ENCODE measurements at regions not wholly inside any gene's neighbourhood (a gene's known extent, or its start where the extent isn't known, plus 50 kb on each side); places are given as distances from the start of the nearest gene placed in this dataset.

DNA sequence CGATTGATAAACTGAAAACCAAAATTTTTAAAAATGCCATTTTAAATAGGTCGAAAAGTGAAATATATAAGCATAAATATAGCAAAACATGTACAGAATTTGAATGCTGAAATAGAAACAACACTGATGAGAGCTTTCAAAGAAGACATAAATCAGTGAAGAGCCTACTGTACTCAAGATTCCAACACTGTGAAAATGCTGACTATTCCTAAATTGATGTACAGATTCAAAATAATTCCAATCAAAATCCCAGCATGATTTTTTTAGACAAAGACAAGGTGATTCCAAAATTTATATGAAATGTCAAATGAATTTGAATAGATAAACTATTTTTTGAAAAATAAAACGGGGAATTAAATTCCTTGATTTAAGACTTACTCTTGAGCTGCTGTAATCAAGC is 1010.4 kb downstream of the TBC1D22A start:
- TF ChIP-seq EP300 (IDR thresholded peaks at IDR 0.05): no peak
- no peak for TF ChIP-seq POLR2A (IDR thresholded peaks at IDR 0.05)
- TF ChIP-seq, protein P1, sequence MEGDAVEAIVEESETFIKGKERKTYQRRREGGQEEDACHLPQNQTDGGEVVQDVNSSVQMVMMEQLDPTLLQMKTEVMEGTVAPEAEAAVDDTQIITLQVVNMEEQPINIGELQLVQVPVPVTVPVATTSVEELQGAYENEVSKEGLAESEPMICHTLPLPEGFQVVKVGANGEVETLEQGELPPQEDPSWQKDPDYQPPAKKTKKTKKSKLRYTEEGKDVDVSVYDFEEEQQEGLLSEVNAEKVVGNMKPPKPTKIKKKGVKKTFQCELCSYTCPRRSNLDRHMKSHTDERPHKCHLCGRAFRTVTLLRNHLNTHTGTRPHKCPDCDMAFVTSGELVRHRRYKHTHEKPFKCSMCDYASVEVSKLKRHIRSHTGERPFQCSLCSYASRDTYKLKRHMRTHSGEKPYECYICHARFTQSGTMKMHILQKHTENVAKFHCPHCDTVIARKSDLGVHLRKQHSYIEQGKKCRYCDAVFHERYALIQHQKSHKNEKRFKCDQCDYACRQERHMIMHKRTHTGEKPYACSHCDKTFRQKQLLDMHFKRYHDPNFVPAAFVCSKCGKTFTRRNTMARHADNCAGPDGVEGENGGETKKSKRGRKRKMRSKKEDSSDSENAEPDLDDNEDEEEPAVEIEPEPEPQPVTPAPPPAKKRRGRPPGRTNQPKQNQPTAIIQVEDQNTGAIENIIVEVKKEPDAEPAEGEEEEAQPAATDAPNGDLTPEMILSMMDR (IDR thresholded peaks at IDR 0.05): no peak
- WGBS, 2 donors: 86 to 90% methylated on average over 3 of the region's 3 CpGs
- Histone ChIP-seq H3K4me3 (no peak overlapping the region), H3K27ac (no peak overlapping the region), H3K9me3 (no peaks in the 10 kb centered on the region), H3K4me1 (no peaks in the 10 kb centered on the region), H3K36me3 (no peaks in the 10 kb centered on the region), H3K27me3 (no peaks in the 10 kb centered on the region)
- no peak for DNase-seq (ENCODE audit: low spot score in 2 of 2)

GRCh38 chr22:47769652-47770051 is 1007.2 kb downstream of the TBC1D22A start:
- no peak overlapping the region for H3K27ac ChIP-seq
- H3K27me3 ChIP-seq: no peaks in the 10 kb centered on the region
- no peaks in the 10 kb centered on the region for H3K9me3 ChIP-seq
- no peaks in the 10 kb centered on the region for H3K4me1 ChIP-seq
- TF ChIP-seq, protein P1 (IDR thresholded peaks at IDR 0.05): no peak
- no peak for TF ChIP-seq EP300 (IDR thresholded peaks at IDR 0.05)
- TF ChIP-seq POLR2A (IDR thresholded peaks at IDR 0.05): no peak
- H3K4me3 ChIP-seq: no peak overlapping the region
- DNase-seq (ENCODE audit: low spot score in 2 of 2): no peak
- H3K36me3 ChIP-seq: no peaks in the 10 kb centered on the region
- 89 to 90% methylated on average over 6 of the region's 6 CpGs for WGBS, 2 donors

GRCh38 chr22:47768027-47768426 is 1005.6 kb downstream of the TBC1D22A start:
- no peak overlapping the region for H3K27ac ChIP-seq
- H3K4me1 ChIP-seq: no peaks in the 10 kb centered on the region
- DNase-seq (ENCODE audit: low spot score in 2 of 2): no peak
- no peak for TF ChIP-seq EP300 (IDR thresholded peaks at IDR 0.05)
- no peak for TF ChIP-seq POLR2A (IDR thresholded peaks at IDR 0.05)
- TF ChIP-seq, protein P1 (IDR thresholded peaks at IDR 0.05): no peak
- H3K27me3 ChIP-seq: no peaks in the 10 kb centered on the region
- no peaks in the 10 kb centered on the region for H3K36me3 ChIP-seq
- no peaks in the 10 kb centered on the region for H3K9me3 ChIP-seq
- H3K4me3 ChIP-seq: no peak overlapping the region
- WGBS, 2 donors: 90 to 92% methylated on average over 4 of the region's 4 CpGs

DNA sequence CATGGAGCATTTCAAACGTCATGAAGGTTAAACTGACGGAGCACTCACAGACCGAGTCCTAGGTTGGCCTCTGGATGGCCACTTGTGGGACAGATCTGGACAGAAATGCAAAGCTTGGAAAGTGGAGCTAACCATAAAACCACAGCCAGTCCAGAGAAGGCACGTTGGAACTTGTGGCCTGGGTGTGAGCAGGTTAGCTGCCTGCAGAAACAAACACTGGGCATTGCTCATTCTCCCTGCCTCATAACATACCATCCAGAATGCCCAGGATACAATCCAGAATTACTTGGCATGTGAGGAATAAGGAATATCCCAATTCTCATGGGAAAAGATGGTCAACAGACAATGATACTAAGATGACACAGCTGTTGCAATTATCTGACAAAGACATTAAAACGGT is 1005.0 kb downstream of the TBC1D22A start:
- Histone ChIP-seq H3K9me3 (no peaks in the 10 kb centered on the region), H3K4me3 (no peak overlapping the region), H3K27me3 (no peaks in the 10 kb centered on the region), H3K27ac (no peak overlapping the region), H3K36me3 (no peaks in the 10 kb centered on the region), H3K4me1 (no peaks in the 10 kb centered on the region)
- TF ChIP-seq, protein P1 (IDR thresholded peaks at IDR 0.05): no peak
- no peak for TF ChIP-seq EP300 (IDR thresholded peaks at IDR 0.05)
- TF ChIP-seq POLR2A (IDR thresholded peaks at IDR 0.05): no peak
- no peak for DNase-seq (ENCODE audit: low spot score in 2 of 2)
- 73 to 79% methylated on average over 5 of the region's 5 CpGs for WGBS, 2 donors

- H3K4me1 ChIP-seq: no peaks in the 10 kb centered on the region
- TF ChIP-seq POLR2A (IDR thresholded peaks at IDR 0.05) (no peak), EP300 (IDR thresholded peaks at IDR 0.05) (no peak)
- TF ChIP-seq, protein P1 (IDR thresholded peaks at IDR 0.05): no peak
- H3K9me3 ChIP-seq: no peaks in the 10 kb centered on the region
- no peaks in the 10 kb centered on the region for H3K27me3 ChIP-seq
- H3K27ac ChIP-seq: no peak overlapping the region
- no peak overlapping the region for H3K4me3 ChIP-seq
- DNase-seq (ENCODE audit: low spot score in 2 of 2): no peak
- 70 to 76% methylated on average over 6 of the region's 6 CpGs for WGBS, 2 donors
- H3K36me3 ChIP-seq: no peaks in the 10 kb centered on the region
Measured at GRCh38 chr22:47765757-47766156, 1003.3 kb downstream of the TBC1D22A start.

Measured in tibial nerve (tissue), 4 donors.